H9 (cell line): ENCODE measurements at regions not wholly inside any gene's neighbourhood (a gene's known extent, or its start where the extent isn't known, plus 50 kb on each side); places are given as distances from the start of the nearest gene placed in this dataset.
A peak's percentile ranks its signal among the peaks of the same experiment; 100 is the strongest.

Source experiments
- DNase-seq: peaks from one replicate; pipeline ENCODE4 v3.0.0-alpha.2; 2017
- H2AFZ ChIP-seq: one replicate; pipeline ENCODE4 v1.6.1; 2013; ENCODE audit warnings: mild to moderate bottlenecking, low read length, control low read depth, moderate library complexity
- H2AK5ac ChIP-seq: 2 replicates; pipeline ENCODE4 v1.6.1; 2013; ENCODE audit warnings: low read length, control low read depth, mixed read lengths; ENCODE audit not compliant: insufficient read length
- H2BK120ac ChIP-seq: one replicate; pipeline ENCODE4 v1.6.1; 2013; ENCODE audit warnings: low read depth, mild to moderate bottlenecking, low read length, control low read depth, inconsistent platforms; ENCODE audit not compliant: poor library complexity, severe bottlenecking
- H2BK12ac ChIP-seq: 2 replicates; pipeline ENCODE4 v1.6.1; 2013; ENCODE audit warnings: low read length, control low read depth, mixed read lengths, low read depth; ENCODE audit not compliant: insufficient read length
- H2BK15ac ChIP-seq: 2 replicates; pipeline ENCODE4 v1.6.1; 2013; ENCODE audit warnings: low read depth, low read length, control low read depth
- H2BK20ac ChIP-seq: one replicate; pipeline ENCODE4 v1.6.1; 2013; ENCODE audit warnings: low read depth, mild to moderate bottlenecking, low read length, control low read depth, inconsistent platforms; ENCODE audit not compliant: poor library complexity, severe bottlenecking
- H2BK5ac ChIP-seq: 2 replicates; pipeline ENCODE4 v1.6.1; 2013; ENCODE audit warnings: low read length, control low read depth, mixed read lengths; ENCODE audit not compliant: insufficient read length
- H3K14ac ChIP-seq: 2 replicates; pipeline ENCODE4 v1.6.1; 2013; ENCODE audit warnings: low read length, control low read depth; ENCODE audit not compliant: insufficient read depth
- H3K18ac ChIP-seq: 2 replicates; pipeline ENCODE4 v1.6.1; 2013; ENCODE audit warnings: low read depth, mild to moderate bottlenecking, mixed read lengths, low read length, control low read depth; ENCODE audit not compliant: insufficient read length
- H3K23ac ChIP-seq: 2 replicates; pipeline ENCODE4 v1.6.1; 2013; ENCODE audit warnings: low read length, control low read depth, mixed read lengths, low read depth; ENCODE audit not compliant: insufficient read length
- H3K23me2 ChIP-seq: 2 replicates; pipeline ENCODE4 v1.6.1; 2013; ENCODE audit warnings: low read depth, mild to moderate bottlenecking, mixed read lengths, low read length, control low read depth; ENCODE audit not compliant: insufficient read length, poor library complexity, severe bottlenecking
- H3K27ac ChIP-seq: 2 replicates; pipeline ENCODE4 v1.5.1; 2013; ENCODE audit warnings: low read length, control low read depth, mixed read lengths, low read depth; ENCODE audit not compliant: insufficient read length
- H3K27me3 ChIP-seq: 2 replicates; pipeline ENCODE4 v1.6.1; 2013; ENCODE audit warnings: low read length, control low read depth, inconsistent platforms; ENCODE audit not compliant: insufficient read depth
- H3K4ac ChIP-seq: 2 replicates; pipeline ENCODE4 v1.6.1; 2013; ENCODE audit warnings: low read depth, mild to moderate bottlenecking, control low read depth, inconsistent platforms, low read length, moderate library complexity
- H3K4me1 ChIP-seq: 2 replicates; pipeline ENCODE4 v1.6.1; 2013; ENCODE audit warnings: low read length, control low read depth, inconsistent platforms; ENCODE audit not compliant: insufficient read depth
- H3K4me2 ChIP-seq: 2 replicates; pipeline ENCODE4 v1.6.1; 2013; ENCODE audit warnings: low read length, control low read depth, mixed read lengths; ENCODE audit not compliant: insufficient read length, insufficient read depth
- H3K56ac ChIP-seq: 2 replicates; pipeline ENCODE4 v1.6.1; 2013; ENCODE audit warnings: low read depth, mild to moderate bottlenecking, mixed read lengths, low read length, control low read depth; ENCODE audit not compliant: insufficient read length
- H3K79me1 ChIP-seq: 2 replicates; pipeline ENCODE4 v1.6.1; 2013; ENCODE audit warnings: low read depth, mild to moderate bottlenecking, moderate library complexity, low read length, control low read depth, inconsistent platforms; ENCODE audit not compliant: insufficient read depth, poor library complexity, severe bottlenecking
- H3K79me2 ChIP-seq: 2 replicates; pipeline ENCODE4 v1.6.1; 2013; ENCODE audit warnings: low read length, control low read depth, inconsistent platforms; ENCODE audit not compliant: insufficient read depth
- H3K9ac ChIP-seq: 2 replicates; pipeline ENCODE4 v1.6.1; 2013; ENCODE audit warnings: low read length, control low read depth, mixed read lengths; ENCODE audit not compliant: insufficient read length; ENCODE audit errors: extremely low read depth
- H3K9me3 ChIP-seq: one replicate; pipeline ENCODE4 v1.6.1; 2013; ENCODE audit warnings: low read depth, low read length, inconsistent platforms; ENCODE audit not compliant: control insufficient read depth
- H3T11ph ChIP-seq: one replicate; pipeline ENCODE4 v1.6.1; 2013; ENCODE audit warnings: mild to moderate bottlenecking, low read length, control low read depth, inconsistent platforms
- H4K20me1 ChIP-seq: one replicate; pipeline ENCODE4 v1.6.1; 2013; ENCODE audit not compliant: control insufficient read depth, insufficient read length, insufficient read depth
- H4K5ac ChIP-seq: 2 replicates; pipeline ENCODE4 v1.6.1; 2013; ENCODE audit warnings: low read depth, mild to moderate bottlenecking, mixed read lengths, low read length, control low read depth; ENCODE audit not compliant: insufficient read length
- H4K8ac ChIP-seq: replicated peaks from 2 replicates; pipeline ENCODE4 v1.6.1; 2013; ENCODE audit warnings: low read length, control low read depth, mixed read lengths, low read depth; ENCODE audit not compliant: insufficient read length
- H4K91ac ChIP-seq: 2 replicates; pipeline ENCODE4 v1.6.1; 2013; ENCODE audit warnings: low read depth, mild to moderate bottlenecking, moderate library complexity, mixed read lengths, low read length, control low read depth; ENCODE audit not compliant: insufficient read length
- H3K27ac Mint-ChIP-seq, 3 experiments: 2 replicates in 2 of 3; 3 replicates in 1 of 3; pipeline ENCODE4 v1.8.0; 2020 to 2021; ENCODE audit warnings: mixed read lengths in 3 of 3, mild to moderate bottlenecking in 1 of 3, moderate library complexity in 1 of 3
- H3K27me3 Mint-ChIP-seq: 2 replicates; pipeline ENCODE4 v1.8.0; 2021; ENCODE audit warnings: low read depth, mild to moderate bottlenecking, moderate library complexity, mixed read lengths
- H3K36me3 Mint-ChIP-seq, 3 experiments: 2 replicates in 2 of 3; 3 replicates in 1 of 3; pipeline ENCODE4 v1.8.0; 2020 to 2021; ENCODE audit warnings: low read depth in 3 of 3, mixed read lengths in 3 of 3; ENCODE audit not compliant: insufficient read depth in 1 of 3
- H3K4me1 Mint-ChIP-seq, 2 experiments: 2 replicates each; pipeline ENCODE4 v1.8.0; 2020; ENCODE audit warnings: mixed read lengths in 2 of 2
- H3K4me3 Mint-ChIP-seq, 2 experiments: 2 replicates in 1 of 2; 3 replicates in 1 of 2; pipeline ENCODE4 v1.8.0; 2020 to 2021; ENCODE audit warnings: mild to moderate bottlenecking in 2 of 2, mixed read lengths in 2 of 2, moderate library complexity in 1 of 2
- H3K9me3 Mint-ChIP-seq, 2 experiments: 2 replicates in 1 of 2; 3 replicates in 1 of 2; pipeline ENCODE4 v1.8.0; 2020; ENCODE audit warnings: mild to moderate bottlenecking in 2 of 2, mixed read lengths in 2 of 2, moderate library complexity in 1 of 2
- WGBS: extraction: QIAGEN DNeasy Blood & Tissue Kit; methylation state at CpG from one replicate; pipeline ENCODE4 v1.1.7; 2013; ENCODE audit warnings: missing lambda C conversion rate, low lambda C conversion rate, mixed read lengths; ENCODE audit not compliant: insufficient read length; ENCODE audit errors: extremely low coverage; 5-methylcytosine and 5-hydroxymethylcytosine counted together
- TF ChIP-seq, protein P1 (sequence below): fragments of 200-600 bp; sonication (generic); conservative IDR thresholded peaks from 3 replicates; pipeline ENCODE4 v1.8.0; 2021; ENCODE audit warnings: antibody characterized with exemption, mild to moderate bottlenecking

GRCh38 chr14:104331871-104332605 is 193.7 kb downstream of the KIF26A start:
- Histone ChIP-seq H3K4me1 (no peaks in the 10 kb centered on the region), H3K9me3 (peaks cover 3% of the 10 kb centered on the region), H3K27ac (no peak overlapping the region), H3K18ac (no peak overlapping the region), H3K23ac (no peak overlapping the region), H2BK12ac (no peak overlapping the region), H3K23me2 (no peaks in the 10 kb centered on the region), H2BK5ac (no peak overlapping the region), H2BK120ac (no peak overlapping the region), H2AFZ (no peak overlapping the region), H2AK5ac (no peak overlapping the region), H4K20me1 (no peaks in the 10 kb centered on the region), H4K91ac (no peak overlapping the region), H3K4me2 (no peak overlapping the region), H3K79me1 (no peaks in the 10 kb centered on the region), H3K4ac (no peak overlapping the region), H4K5ac (no peak overlapping the region), H3K56ac (no peak overlapping the region), H4K8ac (no peak overlapping the region), H3T11ph (no peak overlapping the region), H2BK15ac (no peak overlapping the region), H3K14ac (no peak overlapping the region), H3K27me3 (no peaks in the 10 kb centered on the region), H3K79me2 (no peaks in the 10 kb centered on the region), H3K9ac (no peak overlapping the region), H2BK20ac (no peak overlapping the region)
- Mint-ChIP-seq H3K36me3 (peaks cover 4 to 14% (median 6%) of the 10 kb centered on the region in 3 experiments; a peak in 4 of 7 replicates), H3K27me3 (peaks cover 15% of the 10 kb centered on the region), H3K4me3 (no peak overlapping the region), H3K9me3 (peaks cover 25% of the 10 kb centered on the region in 2 experiments), H3K27ac (no peak overlapping the region), H3K4me1 (no peaks in the 10 kb centered on the region)
- WGBS, result no CpG with 5 or more reads among the region's 20 CpGs
- DNase-seq, result no peak
- TF ChIP-seq, protein P1, sequence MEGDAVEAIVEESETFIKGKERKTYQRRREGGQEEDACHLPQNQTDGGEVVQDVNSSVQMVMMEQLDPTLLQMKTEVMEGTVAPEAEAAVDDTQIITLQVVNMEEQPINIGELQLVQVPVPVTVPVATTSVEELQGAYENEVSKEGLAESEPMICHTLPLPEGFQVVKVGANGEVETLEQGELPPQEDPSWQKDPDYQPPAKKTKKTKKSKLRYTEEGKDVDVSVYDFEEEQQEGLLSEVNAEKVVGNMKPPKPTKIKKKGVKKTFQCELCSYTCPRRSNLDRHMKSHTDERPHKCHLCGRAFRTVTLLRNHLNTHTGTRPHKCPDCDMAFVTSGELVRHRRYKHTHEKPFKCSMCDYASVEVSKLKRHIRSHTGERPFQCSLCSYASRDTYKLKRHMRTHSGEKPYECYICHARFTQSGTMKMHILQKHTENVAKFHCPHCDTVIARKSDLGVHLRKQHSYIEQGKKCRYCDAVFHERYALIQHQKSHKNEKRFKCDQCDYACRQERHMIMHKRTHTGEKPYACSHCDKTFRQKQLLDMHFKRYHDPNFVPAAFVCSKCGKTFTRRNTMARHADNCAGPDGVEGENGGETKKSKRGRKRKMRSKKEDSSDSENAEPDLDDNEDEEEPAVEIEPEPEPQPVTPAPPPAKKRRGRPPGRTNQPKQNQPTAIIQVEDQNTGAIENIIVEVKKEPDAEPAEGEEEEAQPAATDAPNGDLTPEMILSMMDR, result peak; percentile 51
